Thoracic aorta (tissue), 2 donors: ENCODE measurements at regions not wholly inside any gene's neighbourhood (a gene's known extent, or its start where the extent isn't known, plus 50 kb on each side); places are given as distances from the start of the nearest gene placed in this dataset.
A peak's percentile ranks its signal among the peaks of the same experiment; 100 is the strongest.

ENCODE experiments used
- ATAC-seq: fragments of 150-250 bp; one replicate; pipeline ENCODE4 v1.8.0; 2017; ENCODE audit warnings: low read depth; ENCODE audit not compliant: insufficient number of reproducible peaks, low FRiP score
- DNase-seq: peaks from one replicate; pipeline ENCODE4 v3.0.0-alpha.2; 2020; ENCODE audit warnings: low spot score
- H3K27ac ChIP-seq, 2 donors: fragments of 200-600 bp; sonication (generic); 1 replicate in 1 of 2; 2 replicates in 1 of 2; pipeline ENCODE4 v1.5.1; 2016; ENCODE audit warnings: mild to moderate bottlenecking in 2 of 2, moderate library complexity in 2 of 2
- H3K27me3 ChIP-seq: fragments of 200-600 bp; sonication (generic); replicated peaks from 2 replicates; pipeline ENCODE4 v1.6.0; 2016; ENCODE audit warnings: mild to moderate bottlenecking; ENCODE audit not compliant: insufficient read depth
- H3K36me3 ChIP-seq: fragments of 200-600 bp; sonication (generic); one replicate; pipeline ENCODE4 v1.5.1; 2016
- H3K4me1 ChIP-seq, 2 donors: fragments of 200-600 bp; sonication (generic); 1 replicate in 1 of 2; 2 replicates in 1 of 2; pipeline versions ENCODE4 v1.5.1 to v1.6.0; 2016; ENCODE audit warnings: low read depth in 2 of 2, mild to moderate bottlenecking in 1 of 2; ENCODE audit not compliant: control insufficient read depth in 1 of 2
- H3K4me3 ChIP-seq: fragments of 200-600 bp; sonication (generic); 2 replicates; pipeline ENCODE4 v1.5.1; 2016; ENCODE audit warnings: mild to moderate bottlenecking
- H3K9me3 ChIP-seq: fragments of 200-600 bp; sonication (generic); 2 replicates; pipeline ENCODE4 v1.5.1; 2016
- TF ChIP-seq, protein P1 (sequence below): fragments of 200-600 bp; sonication (generic); IDR thresholded peaks from one replicate; pipeline ENCODE4 v1.5.1; 2019; ENCODE audit warnings: antibody characterized with exemption

- DNase-seq = peak; percentile 75
- Histone ChIP-seq H3K27ac (peak overlapping the region; percentile 87 to 89), H3K4me1 (peaks cover 26 to 47% of the 10 kb centered on the region in 2 donors), H3K4me3 (peak overlapping the region; percentile 62), H3K27me3 (no peaks in the 10 kb centered on the region), H3K36me3 (no peaks in the 10 kb centered on the region), H3K9me3 (no peaks in the 10 kb centered on the region)
- TF ChIP-seq, protein P1, sequence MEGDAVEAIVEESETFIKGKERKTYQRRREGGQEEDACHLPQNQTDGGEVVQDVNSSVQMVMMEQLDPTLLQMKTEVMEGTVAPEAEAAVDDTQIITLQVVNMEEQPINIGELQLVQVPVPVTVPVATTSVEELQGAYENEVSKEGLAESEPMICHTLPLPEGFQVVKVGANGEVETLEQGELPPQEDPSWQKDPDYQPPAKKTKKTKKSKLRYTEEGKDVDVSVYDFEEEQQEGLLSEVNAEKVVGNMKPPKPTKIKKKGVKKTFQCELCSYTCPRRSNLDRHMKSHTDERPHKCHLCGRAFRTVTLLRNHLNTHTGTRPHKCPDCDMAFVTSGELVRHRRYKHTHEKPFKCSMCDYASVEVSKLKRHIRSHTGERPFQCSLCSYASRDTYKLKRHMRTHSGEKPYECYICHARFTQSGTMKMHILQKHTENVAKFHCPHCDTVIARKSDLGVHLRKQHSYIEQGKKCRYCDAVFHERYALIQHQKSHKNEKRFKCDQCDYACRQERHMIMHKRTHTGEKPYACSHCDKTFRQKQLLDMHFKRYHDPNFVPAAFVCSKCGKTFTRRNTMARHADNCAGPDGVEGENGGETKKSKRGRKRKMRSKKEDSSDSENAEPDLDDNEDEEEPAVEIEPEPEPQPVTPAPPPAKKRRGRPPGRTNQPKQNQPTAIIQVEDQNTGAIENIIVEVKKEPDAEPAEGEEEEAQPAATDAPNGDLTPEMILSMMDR = no peak
- peak; percentile 63 for ATAC-seq
These were observed 158.7 kb downstream of the SPRY1 start for GRCh38 chr4:123555233-123555806.

GRCh38 chr4:123555807-123556273, 159.2 kb downstream of the SPRY1 start:
- H3K27me3 ChIP-seq = no peaks in the 10 kb centered on the region
- peak overlapping the region; percentile 87 to 89 for H3K27ac ChIP-seq
- H3K9me3 ChIP-seq = no peaks in the 10 kb centered on the region
- no peak for ATAC-seq
- peaks cover 27 to 52% of the 10 kb centered on the region in 2 donors for H3K4me1 ChIP-seq
- DNase-seq = no peak
- no peaks in the 10 kb centered on the region for H3K36me3 ChIP-seq
- peak overlapping the region; percentile 62 for H3K4me3 ChIP-seq
- TF ChIP-seq, protein P1 = no peak

GRCh38 chr4:123556526-123556925, 159.9 kb downstream of the SPRY1 start:
- H3K27ac ChIP-seq = peak overlapping the region; percentile 87 to 89
- no peaks in the 10 kb centered on the region for H3K27me3 ChIP-seq
- no peak for DNase-seq

DNA sequence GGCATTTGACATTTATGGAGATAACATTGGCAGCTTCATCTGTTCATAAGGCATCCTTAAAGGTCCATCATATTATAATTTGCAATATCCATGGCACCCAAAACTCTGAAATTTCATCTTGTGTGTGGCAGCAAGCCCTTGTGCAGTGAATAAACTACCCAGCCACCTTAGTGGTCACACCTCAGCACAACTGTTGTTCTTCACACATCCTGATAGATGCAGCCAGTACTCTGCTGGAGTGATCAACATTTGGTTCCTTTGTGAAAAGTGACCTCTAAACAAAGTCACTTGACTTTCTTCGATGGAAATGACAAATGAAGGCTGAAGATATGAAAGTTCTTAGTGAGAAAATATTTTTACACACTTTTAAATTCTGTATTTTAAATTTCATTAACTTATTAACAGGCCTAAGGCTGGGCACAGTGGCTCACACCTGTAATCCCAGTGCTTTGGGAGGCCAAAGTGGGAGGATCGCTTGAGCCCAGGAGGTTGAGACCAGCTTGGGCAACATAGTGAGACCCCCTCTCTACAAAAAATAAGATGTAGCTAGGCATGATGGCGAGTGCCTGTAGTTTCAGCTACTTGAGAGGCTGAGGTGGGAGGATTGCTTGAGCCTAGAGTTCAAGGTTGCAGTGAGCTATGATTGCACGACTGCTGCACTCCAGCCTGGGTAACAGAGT, 161.4 kb downstream of the SPRY1 start:
- H3K9me3 ChIP-seq = no peaks in the 10 kb centered on the region
- DNase-seq = no peak
- H3K36me3 ChIP-seq = no peaks in the 10 kb centered on the region
- peaks cover 27 to 53% of the 10 kb centered on the region in 2 donors for H3K4me1 ChIP-seq
- TF ChIP-seq, protein P1 = no peak
- no peak overlapping the region for H3K27ac ChIP-seq
- no peak overlapping the region for H3K4me3 ChIP-seq
- no peaks in the 10 kb centered on the region for H3K27me3 ChIP-seq
- no peak for ATAC-seq

More at GRCh38 chr4:123556526-123556925, 159.9 kb downstream of the SPRY1 start:
- TF ChIP-seq, protein P1 = no peak
- no peaks in the 10 kb centered on the region for H3K9me3 ChIP-seq
- H3K4me3 ChIP-seq = no peak overlapping the region
- ATAC-seq = no peak
- H3K36me3 ChIP-seq = no peaks in the 10 kb centered on the region
- peaks cover 27 to 52% of the 10 kb centered on the region in 2 donors for H3K4me1 ChIP-seq

DNA sequence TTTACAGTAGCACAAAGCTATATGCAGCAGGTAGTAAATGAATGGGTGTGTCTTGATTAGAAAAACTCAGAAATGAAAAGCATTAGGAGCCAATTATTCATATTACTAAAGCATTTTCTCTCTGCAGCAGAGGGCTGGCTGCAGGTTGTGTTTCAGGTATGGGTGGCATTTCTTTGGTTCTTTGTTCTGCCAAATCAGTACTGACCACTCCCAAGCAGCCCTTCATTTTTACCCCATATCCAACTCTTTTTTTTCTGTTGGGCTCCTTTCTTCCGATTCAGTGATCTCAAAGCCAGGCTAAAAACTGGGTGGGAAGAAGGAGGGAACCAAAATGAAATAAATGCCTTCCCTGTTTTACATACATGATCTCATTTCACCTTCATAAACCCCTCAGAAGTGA, 162.3 kb downstream of the SPRY1 start:
- Histone ChIP-seq H3K36me3 (no peaks in the 10 kb centered on the region), H3K4me1 (peaks cover 27 to 56% of the 10 kb centered on the region in 2 donors), H3K27me3 (no peaks in the 10 kb centered on the region), H3K27ac (no peak overlapping the region), H3K9me3 (no peaks in the 10 kb centered on the region), H3K4me3 (no peak overlapping the region)
- ATAC-seq (no peak), DNase-seq (no peak)
- TF ChIP-seq, protein P1 = no peak
